ENCODE measurements at regions not wholly inside any gene's neighbourhood (a gene's known extent, or its start where the extent isn't known, plus 50 kb on each side); places are given as distances from the start of the nearest gene placed in this dataset.

- H3K27me3 Mint-ChIP-seq = peaks cover 4 to 8% of the 10 kb centered on the region in 2 donors
- no peak overlapping the region for H3K4me3 Mint-ChIP-seq
- Histone ChIP-seq H3K27ac (ENCODE audit: low read length) (no peak overlapping the region), H3K4me3 (ENCODE audit: control insufficient read depth in 1 of 2, extremely low read depth in 1 of 2, low read length in 1 of 2) (no peak overlapping the region), H3K27me3 (replicated peaks in 1 of 2; ENCODE audit: control insufficient read depth in 2 of 2, extremely low read depth in 1 of 2, insufficient read depth in 2 of 2, low read length in 1 of 2) (peaks cover 0 to 38% of the 10 kb centered on the region in 2 experiments), H3K4me1 (ENCODE audit: control insufficient read depth in 1 of 2, extremely low read depth in 1 of 2, insufficient read depth in 2 of 2, low read length in 2 of 2) (no peaks in the 10 kb centered on the region), H3K36me3 (ENCODE audit: control insufficient read depth in 2 of 2, extremely low read depth in 1 of 2, insufficient read depth in 1 of 2, low read length in 1 of 2) (no peaks in the 10 kb centered on the region), H3K9me3 (no peaks in the 10 kb centered on the region)
- CTCF ChIA-PET = no interaction called here
- no peaks in the 10 kb centered on the region for H3K36me3 Mint-ChIP-seq
- DNase-seq (no peak), ATAC-seq (replicated peaks in 1 of 4) (no peak)
- POLR2A ChIA-PET = no interaction called here
- no peak overlapping the region for H3K27ac Mint-ChIP-seq
- no peaks in the 10 kb centered on the region for H3K4me1 Mint-ChIP-seq
- no peaks in the 10 kb centered on the region for H3K9me3 Mint-ChIP-seq
- 67% methylated on average over 1 of the region's 4 CpGs for WGBS (ENCODE audit: insufficient coverage)
Observed at GRCh38 chr4:3818371-3818770, 52.2 kb downstream of the ADRA2C start.

DNA sequence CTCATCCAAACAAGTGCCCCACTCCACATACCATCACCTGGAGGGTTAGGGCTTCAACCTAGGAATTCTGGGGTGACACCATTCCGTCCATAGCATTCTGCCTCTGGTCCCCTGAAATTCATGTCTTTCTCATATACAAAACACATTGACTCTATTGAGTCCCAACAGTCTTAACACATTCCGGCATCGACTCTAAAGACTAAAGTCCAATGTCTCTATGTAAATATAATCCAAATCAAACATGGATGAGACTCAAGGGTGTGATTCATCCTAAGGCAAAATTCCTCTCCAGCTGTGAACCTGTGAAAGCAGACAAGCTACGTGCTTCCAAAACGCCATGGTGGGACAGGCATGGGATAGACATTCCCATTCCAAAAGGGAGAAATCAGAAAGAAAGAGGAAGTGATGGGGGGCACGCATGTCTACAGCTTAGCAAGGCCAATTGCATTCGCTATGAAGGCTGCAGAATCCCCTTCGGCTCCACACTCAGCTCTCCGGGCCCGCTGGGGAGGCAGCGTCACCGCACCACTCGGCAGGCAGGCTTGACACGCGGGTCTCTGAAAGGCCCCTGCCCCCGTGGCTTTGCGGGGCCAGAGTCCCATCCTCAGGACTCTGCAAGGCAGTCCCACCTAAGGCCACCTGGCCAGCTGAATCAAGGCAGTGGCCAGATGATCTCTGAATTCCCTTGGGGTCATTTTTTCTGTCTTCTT lies 53.2 kb downstream of the ADRA2C start:
- Histone ChIP-seq H3K27me3 (replicated peaks in 1 of 2; ENCODE audit: control insufficient read depth in 2 of 2, extremely low read depth in 1 of 2, insufficient read depth in 2 of 2, low read length in 1 of 2) (peaks cover 0 to 31% of the 10 kb centered on the region in 2 experiments), H3K27ac (ENCODE audit: low read length) (no peak overlapping the region), H3K4me3 (ENCODE audit: control insufficient read depth in 1 of 2, extremely low read depth in 1 of 2, low read length in 1 of 2) (no peak overlapping the region), H3K36me3 (ENCODE audit: control insufficient read depth in 2 of 2, extremely low read depth in 1 of 2, insufficient read depth in 1 of 2, low read length in 1 of 2) (no peaks in the 10 kb centered on the region), H3K9me3 (no peaks in the 10 kb centered on the region), H3K4me1 (ENCODE audit: control insufficient read depth in 1 of 2, extremely low read depth in 1 of 2, insufficient read depth in 2 of 2, low read length in 2 of 2) (no peaks in the 10 kb centered on the region)
- H3K27me3 Mint-ChIP-seq = peaks cover 4 to 8% of the 10 kb centered on the region in 2 donors
- no peak for ATAC-seq (replicated peaks in 1 of 4)
- ChIA-PET CTCF (no interaction called here), POLR2A (no interaction called here)
- no peaks in the 10 kb centered on the region for H3K4me1 Mint-ChIP-seq
- WGBS (ENCODE audit: insufficient coverage) = 77% methylated on average over 14 of the region's 17 CpGs
- no peaks in the 10 kb centered on the region for H3K9me3 Mint-ChIP-seq
- H3K27ac Mint-ChIP-seq = no peak overlapping the region
- no peak for DNase-seq
- H3K36me3 Mint-ChIP-seq = no peaks in the 10 kb centered on the region
- H3K4me3 Mint-ChIP-seq = no peak overlapping the region

DNA sequence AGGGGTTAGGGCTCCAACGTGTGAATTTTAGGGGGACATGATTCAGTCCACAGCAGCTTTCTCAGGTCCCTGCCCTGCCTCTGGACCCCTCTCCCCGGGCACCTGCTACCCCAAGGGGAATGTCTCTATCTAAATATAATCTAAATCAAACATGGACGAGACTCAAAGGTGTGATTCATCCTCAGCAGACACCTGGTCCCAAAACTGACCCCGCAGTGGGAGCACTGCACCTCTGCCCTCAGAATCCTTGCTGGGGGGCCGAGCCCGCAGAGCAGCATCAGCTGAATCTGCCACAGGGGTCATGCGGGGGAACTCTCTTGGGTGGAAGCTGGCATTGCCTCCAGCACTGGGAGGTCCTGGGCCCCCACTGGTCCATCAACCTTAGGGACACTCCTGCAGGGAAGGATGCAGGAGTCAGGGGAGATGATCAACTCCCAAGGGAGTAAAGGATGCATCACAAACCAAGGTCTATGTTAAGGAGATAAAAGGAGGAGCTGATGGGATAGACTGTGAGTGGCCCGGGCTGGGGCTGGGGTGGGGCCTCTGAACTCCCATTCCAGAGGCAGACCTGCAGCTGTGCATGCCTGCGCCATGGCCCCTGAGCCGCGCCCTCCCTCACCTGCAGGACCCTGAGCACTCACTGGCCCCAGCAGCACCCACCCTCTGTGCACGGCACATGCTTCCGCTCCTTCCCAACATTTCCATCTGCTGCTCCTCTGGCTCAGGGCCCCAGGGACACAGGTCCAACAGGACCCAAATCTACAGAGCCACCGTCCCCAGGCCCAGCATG lies 54.0 kb downstream of the ADRA2C start:
- H3K36me3 ChIP-seq (ENCODE audit: control insufficient read depth in 2 of 2, extremely low read depth in 1 of 2, insufficient read depth in 1 of 2, low read length in 1 of 2) = no peaks in the 10 kb centered on the region
- Mint-ChIP-seq H3K4me1 (no peaks in the 10 kb centered on the region), H3K36me3 (no peaks in the 10 kb centered on the region), H3K27ac (no peak overlapping the region), H3K4me3 (no peak overlapping the region), H3K27me3 (peaks cover 8% of the 10 kb centered on the region in 2 donors), H3K9me3 (no peaks in the 10 kb centered on the region)
- ChIA-PET CTCF (no interaction called here), POLR2A (no interaction called here)
- 78% methylated on average over 7 of the region's 14 CpGs for WGBS (ENCODE audit: insufficient coverage)
- ATAC-seq (replicated peaks in 1 of 4) (no peak), DNase-seq (no peak)
- no peaks in the 10 kb centered on the region for H3K9me3 ChIP-seq
- no peak overlapping the region for H3K4me3 ChIP-seq (ENCODE audit: control insufficient read depth in 1 of 2, extremely low read depth in 1 of 2, low read length in 1 of 2)
- peaks cover 0 to 31% of the 10 kb centered on the region in 2 experiments for H3K27me3 ChIP-seq (replicated peaks in 1 of 2; ENCODE audit: control insufficient read depth in 2 of 2, extremely low read depth in 1 of 2, insufficient read depth in 2 of 2, low read length in 1 of 2)
- H3K4me1 ChIP-seq (ENCODE audit: control insufficient read depth in 1 of 2, extremely low read depth in 1 of 2, insufficient read depth in 2 of 2, low read length in 2 of 2) = no peaks in the 10 kb centered on the region
- no peak overlapping the region for H3K27ac ChIP-seq (ENCODE audit: low read length)

GRCh38 chr4:3820806-3821579 lies 54.8 kb downstream of the ADRA2C start:
- CTCF ChIA-PET = no interaction called here
- peaks cover 8% of the 10 kb centered on the region in 2 donors for H3K27me3 Mint-ChIP-seq
- H3K27ac ChIP-seq (ENCODE audit: low read length) = no peak overlapping the region
- no peak for DNase-seq
- no peaks in the 10 kb centered on the region for H3K4me1 Mint-ChIP-seq
- POLR2A ChIA-PET = no interaction called here
- H3K9me3 ChIP-seq = no peaks in the 10 kb centered on the region
- no peaks in the 10 kb centered on the region for H3K36me3 ChIP-seq (ENCODE audit: control insufficient read depth in 2 of 2, extremely low read depth in 1 of 2, insufficient read depth in 1 of 2, low read length in 1 of 2)
- H3K4me3 Mint-ChIP-seq = no peak overlapping the region
- 66% methylated on average over 20 of the region's 24 CpGs for WGBS (ENCODE audit: insufficient coverage)
- no peaks in the 10 kb centered on the region for H3K9me3 Mint-ChIP-seq
- no peak overlapping the region for H3K27ac Mint-ChIP-seq
- no peaks in the 10 kb centered on the region for H3K36me3 Mint-ChIP-seq
- H3K4me3 ChIP-seq (ENCODE audit: control insufficient read depth in 1 of 2, extremely low read depth in 1 of 2, low read length in 1 of 2) = no peak overlapping the region
- peaks cover 0 to 31% of the 10 kb centered on the region in 2 experiments for H3K27me3 ChIP-seq (replicated peaks in 1 of 2; ENCODE audit: control insufficient read depth in 2 of 2, extremely low read depth in 1 of 2, insufficient read depth in 2 of 2, low read length in 1 of 2)
- no peaks in the 10 kb centered on the region for H3K4me1 ChIP-seq (ENCODE audit: control insufficient read depth in 1 of 2, extremely low read depth in 1 of 2, insufficient read depth in 2 of 2, low read length in 2 of 2)
- ATAC-seq (replicated peaks in 1 of 4) = no peak

- no peaks in the 10 kb centered on the region for H3K36me3 ChIP-seq (ENCODE audit: control insufficient read depth in 2 of 2, extremely low read depth in 1 of 2, insufficient read depth in 1 of 2, low read length in 1 of 2)
- Mint-ChIP-seq H3K4me1 (no peaks in the 10 kb centered on the region), H3K27ac (no peak overlapping the region), H3K36me3 (no peaks in the 10 kb centered on the region), H3K4me3 (no peak overlapping the region), H3K9me3 (no peaks in the 10 kb centered on the region), H3K27me3 (peaks cover 8% of the 10 kb centered on the region in 2 donors)
- no peak for ATAC-seq (replicated peaks in 1 of 4)
- no peaks in the 10 kb centered on the region for H3K4me1 ChIP-seq (ENCODE audit: control insufficient read depth in 1 of 2, extremely low read depth in 1 of 2, insufficient read depth in 2 of 2, low read length in 2 of 2)
- ChIA-PET POLR2A (no interaction called here), CTCF (no interaction called here)
- no peak overlapping the region for H3K4me3 ChIP-seq (ENCODE audit: control insufficient read depth in 1 of 2, extremely low read depth in 1 of 2, low read length in 1 of 2)
- H3K27ac ChIP-seq (ENCODE audit: low read length) = no peak overlapping the region
- peaks cover 0 to 28% of the 10 kb centered on the region in 2 experiments for H3K27me3 ChIP-seq (replicated peaks in 1 of 2; ENCODE audit: control insufficient read depth in 2 of 2, extremely low read depth in 1 of 2, insufficient read depth in 2 of 2, low read length in 1 of 2)
- H3K9me3 ChIP-seq = no peaks in the 10 kb centered on the region
- no peak for DNase-seq
- WGBS (ENCODE audit: insufficient coverage) = 67% methylated on average over 14 of the region's 15 CpGs
Observed at GRCh38 chr4:3821580-3822229, 55.5 kb downstream of the ADRA2C start.

GRCh38 chr4:3822230-3822947 lies 56.2 kb downstream of the ADRA2C start:
- Histone ChIP-seq H3K27ac (ENCODE audit: low read length) (no peak overlapping the region), H3K36me3 (ENCODE audit: control insufficient read depth in 2 of 2, extremely low read depth in 1 of 2, insufficient read depth in 1 of 2, low read length in 1 of 2) (no peaks in the 10 kb centered on the region), H3K4me3 (ENCODE audit: control insufficient read depth in 1 of 2, extremely low read depth in 1 of 2, low read length in 1 of 2) (no peak overlapping the region), H3K27me3 (replicated peaks in 1 of 2; ENCODE audit: control insufficient read depth in 2 of 2, extremely low read depth in 1 of 2, insufficient read depth in 2 of 2, low read length in 1 of 2) (peaks cover 0 to 27% of the 10 kb centered on the region in 2 experiments), H3K9me3 (no peaks in the 10 kb centered on the region), H3K4me1 (ENCODE audit: control insufficient read depth in 1 of 2, extremely low read depth in 1 of 2, insufficient read depth in 2 of 2, low read length in 2 of 2) (no peaks in the 10 kb centered on the region)
- 55% methylated on average over 19 of the region's 22 CpGs for WGBS (ENCODE audit: insufficient coverage)
- POLR2A ChIA-PET = no interaction called here
- Mint-ChIP-seq H3K9me3 (no peaks in the 10 kb centered on the region), H3K27me3 (peaks cover 8 to 10% of the 10 kb centered on the region in 2 donors), H3K27ac (no peak overlapping the region), H3K4me3 (no peak overlapping the region), H3K4me1 (no peaks in the 10 kb centered on the region), H3K36me3 (no peaks in the 10 kb centered on the region)
- CTCF ChIA-PET = no interaction called here
- ATAC-seq (replicated peaks in 1 of 4) (no peak), DNase-seq (no peak)
